HepG2 (cell line): ENCODE measurements at regions not wholly inside any gene's neighbourhood (a gene's known extent, or its start where the extent isn't known, plus 50 kb on each side); places are given as distances from the start of the nearest gene placed in this dataset.
A peak's percentile ranks its signal among the peaks of the same experiment; 100 is the strongest.

Source experiments
- AGO1 ChIP-seq: fragments of 200-400 bp; formaldehyde crosslinking; IDR thresholded peaks from 2 replicates; pipeline ENCODE4 v1.6.1; 2017; ENCODE audit warnings: mild to moderate bottlenecking, low read depth, low read length, moderate library complexity; ENCODE audit not compliant: poor library complexity, severe bottlenecking
- CHCHD3 ChIP-seq: sonication (generic); formaldehyde crosslinking; IDR thresholded peaks from 2 replicates; pipeline ENCODE4 v1.8.0; 2022; ENCODE audit warnings: mild to moderate bottlenecking, missing genetic modification reagents, moderate library complexity
- GABPA ChIP-seq, 2 experiments: IDR thresholded peaks; 2 replicates each; pipeline ENCODE4 v1.6.1; 2011 to 2016; ENCODE audit warnings: low read depth in 2 of 2, low read length in 1 of 2, missing biosample characterization in 1 of 2, missing genetic modification characterization in 1 of 2
- GLMP ChIP-seq: sonication (generic); formaldehyde crosslinking; IDR thresholded peaks from 2 replicates; pipeline ENCODE4 v1.9.0; 2021; ENCODE audit warnings: missing genetic modification reagents, mild to moderate bottlenecking, borderline replicate concordance
- GTF3A ChIP-seq: sonication (generic); formaldehyde crosslinking; conservative IDR thresholded peaks from 2 replicates; pipeline ENCODE4 v1.4.0; 2020; ENCODE audit warnings: mild to moderate bottlenecking, missing genetic modification reagents
- HOXA3 ChIP-seq: sonication (generic); formaldehyde crosslinking; IDR thresholded peaks from 2 replicates; pipeline ENCODE4 v1.5.0; 2020; ENCODE audit warnings: missing genetic modification reagents
- HOXD1 ChIP-seq: sonication (generic); formaldehyde crosslinking; IDR thresholded peaks from 2 replicates; pipeline ENCODE4 v1.5.0; 2020; ENCODE audit warnings: missing genetic modification reagents
- JDP2 ChIP-seq: sonication (generic); formaldehyde crosslinking; IDR thresholded peaks from 2 replicates; pipeline ENCODE4 v1.8.1; 2022; ENCODE audit warnings: missing genetic modification reagents, borderline replicate concordance
- NFKBIZ ChIP-seq: IDR thresholded peaks from 2 replicates; pipeline ENCODE4 v1.6.1; 2018; ENCODE audit warnings: missing genetic modification reagents, missing compliant biosample characterization
- NRL ChIP-seq: sonication (generic); formaldehyde crosslinking; IDR thresholded peaks from 2 replicates; pipeline ENCODE4 v1.5.0; 2020; ENCODE audit warnings: missing genetic modification reagents, mild to moderate bottlenecking, moderate library complexity, borderline replicate concordance
- PITX1 ChIP-seq: sonication (generic); formaldehyde crosslinking; IDR thresholded peaks from 2 replicates; pipeline ENCODE4 v1.5.1; 2020; ENCODE audit warnings: mild to moderate bottlenecking, missing genetic modification reagents
- RARA ChIP-seq: IDR thresholded peaks from 2 replicates; pipeline ENCODE4 v1.6.1; 2016; ENCODE audit warnings: missing genetic modification reagents, missing compliant biosample characterization
- RXRB ChIP-seq: IDR thresholded peaks from 2 replicates; pipeline ENCODE4 v1.6.1; 2016; ENCODE audit warnings: borderline replicate concordance, missing genetic modification reagents, missing compliant biosample characterization
- SAP130 ChIP-seq: IDR thresholded peaks from 2 replicates; pipeline ENCODE4 v1.6.1; 2016; ENCODE audit warnings: low read depth
- ZFP91 ChIP-seq: sonication (generic); formaldehyde crosslinking; IDR thresholded peaks from 2 replicates; pipeline ENCODE4 v1.9.0; 2022; ENCODE audit warnings: missing genetic modification reagents, mild to moderate bottlenecking, borderline replicate concordance
- ZMYM4 ChIP-seq: sonication (generic); formaldehyde crosslinking; IDR thresholded peaks from 2 replicates; pipeline ENCODE4 v1.8.1; 2023; ENCODE audit warnings: mild to moderate bottlenecking, missing genetic modification reagents
- ZNF317 ChIP-seq: sonication (generic); formaldehyde crosslinking; IDR thresholded peaks from 2 replicates; pipeline ENCODE4 v1.5.0; 2020; ENCODE audit warnings: mild to moderate bottlenecking, missing genetic modification reagents
- ZNF34 ChIP-seq: sonication (generic); formaldehyde crosslinking; IDR thresholded peaks from 2 replicates; pipeline ENCODE4 v1.4.0; 2020; ENCODE audit warnings: mild to moderate bottlenecking, missing genetic modification reagents, borderline replicate concordance
- ZNF343 ChIP-seq: sonication (generic); formaldehyde crosslinking; IDR thresholded peaks from 2 replicates; pipeline ENCODE4 v1.4.0; 2020; ENCODE audit warnings: mild to moderate bottlenecking, missing genetic modification reagents
- ZNF496 ChIP-seq: sonication (generic); formaldehyde crosslinking; IDR thresholded peaks from 2 replicates; pipeline ENCODE4 v1.8.1; 2023; ENCODE audit warnings: mild to moderate bottlenecking, moderate library complexity, missing genetic modification reagents; ENCODE audit not compliant: insufficient replicate concordance
- ZNF687 ChIP-seq: sonication (generic); formaldehyde crosslinking; IDR thresholded peaks from 2 replicates; pipeline ENCODE4 v1.5.1; 2020; ENCODE audit warnings: mild to moderate bottlenecking, missing genetic modification reagents, moderate library complexity
- ZNF879 ChIP-seq: sonication (generic); formaldehyde crosslinking; IDR thresholded peaks from 2 replicates; pipeline ENCODE4 v1.8.1; 2023; ENCODE audit warnings: missing genetic modification reagents
- ZSCAN12 ChIP-seq: sonication (generic); formaldehyde crosslinking; IDR thresholded peaks from 2 replicates; pipeline ENCODE4 v1.9.0; 2021; ENCODE audit warnings: mild to moderate bottlenecking, missing genetic modification reagents
- ZSCAN29 ChIP-seq: sonication (generic); formaldehyde crosslinking; conservative IDR thresholded peaks from 2 replicates; pipeline ENCODE4 v1.4.0; 2020; ENCODE audit warnings: mild to moderate bottlenecking, missing genetic modification reagents

- TF ChIP-seq NRL (CRISPR knock-in tag) (no peak), CHCHD3 (CRISPR knock-in tag) (no peak), ZSCAN12 (CRISPR knock-in tag) (no peak), ZNF879 (CRISPR knock-in tag) (no peak), HOXD1 (CRISPR knock-in tag) (0 out of 2 replicates have a peak, but pooled peaks have one; percentile 10), ZSCAN29 (CRISPR knock-in tag) (no peak), SAP130 (CRISPR knock-in tag) (peak; percentile 48), RARA (CRISPR knock-in tag) (peak; percentile 59; the same call in 1 of the 2 replicates), ZNF496 (CRISPR knock-in tag) (no peak), ZNF343 (CRISPR knock-in tag) (no peak), JDP2 (CRISPR knock-in tag) (no peak), ZNF687 (CRISPR knock-in tag) (no peak), HOXA3 (CRISPR knock-in tag) (peak; percentile 26; the same call in 1 of the 2 replicates), GLMP (CRISPR knock-in tag) (no peak), RXRB (CRISPR knock-in tag) (peak; percentile 81), ZFP91 (no peak; the same call in 1 of the 2 replicates), GTF3A (CRISPR knock-in tag) (no peak), GABPA (IDR thresholded peaks at IDR 0.05; ENCODE audit: low read depth, low read length) (no peak), GABPA (CRISPR knock-in tag; IDR thresholded peaks at IDR 0.05; ENCODE audit: low read depth) (no peak), PITX1 (peak; percentile 39; the same call in 1 of the 2 replicates), AGO1 (no peak), NFKBIZ (CRISPR knock-in tag) (0 out of 2 replicates have a peak, but pooled peaks have one; percentile 12), ZMYM4 (CRISPR knock-in tag) (peak; percentile 91), ZNF34 (CRISPR knock-in tag) (no peak), ZNF317 (CRISPR knock-in tag) (peak; percentile 66; the same call in 1 of the 2 replicates)
Measured at GRCh38 chr2:145755019-145755837, 1235.3 kb upstream of the ZEB2 start (continued).
